ENCODE measurements at regions not wholly inside any gene's neighbourhood (a gene's known extent, or its start where the extent isn't known, plus 50 kb on each side); places are given as distances from the start of the nearest gene placed in this dataset.

DNA sequence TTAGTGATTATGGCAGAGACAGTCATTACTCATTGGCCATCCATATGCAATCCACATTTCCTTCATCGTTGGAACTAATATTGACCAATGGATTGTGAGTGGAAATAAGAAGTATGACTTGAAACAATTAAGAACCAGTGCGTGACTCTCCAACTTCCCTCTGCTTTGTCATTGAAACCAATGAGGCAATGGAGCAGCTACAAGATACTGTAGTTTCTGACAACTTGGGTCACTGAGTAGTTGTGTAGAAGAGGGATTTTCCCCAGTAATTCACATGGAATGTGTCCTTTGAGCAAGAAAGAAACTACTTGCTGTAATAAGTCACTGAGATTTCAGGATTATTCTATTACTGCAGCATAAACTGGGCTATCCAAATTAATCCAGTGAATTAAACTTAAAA, 785.3 kb upstream of the RIOK2 start:
- Histone ChIP-seq H3K9ac (ENCODE audit: low read depth, low read length) (no peak overlapping the region), H2BK15ac (ENCODE audit: low read depth, low read length) (no peak overlapping the region), H4K91ac (ENCODE audit: insufficient read depth, low read depth, low read length) (no peak overlapping the region), H3K56ac (ENCODE audit: extremely low read depth, insufficient read depth, low read length) (no peak overlapping the region), H2BK5ac (ENCODE audit: low read depth, low read length, poor library complexity, severe bottlenecking) (no peak overlapping the region), H3K9me1 (ENCODE audit: insufficient read depth, low read length) (no peaks in the 10 kb centered on the region), H2BK20ac (ENCODE audit: low read depth, low read length) (no peak overlapping the region), H2AK9ac (replicated peaks; ENCODE audit: low read depth, low read length, poor library complexity) (no peak overlapping the region), H2AK5ac (ENCODE audit: low read depth, low read length) (no peak overlapping the region), H3K4me3 (ENCODE audit: insufficient read depth, low read depth, low read length) (no peak overlapping the region), H3K79me1 (ENCODE audit: low read depth in 1 of 2, low read length in 2 of 2) (no peaks in the 10 kb centered on the region), H3K4me2 (ENCODE audit: low read depth, low read length) (no peak overlapping the region), H4K5ac (ENCODE audit: low read depth, low read length) (no peak overlapping the region), H2AFZ (replicated peaks; ENCODE audit: low read length, poor library complexity) (no peak overlapping the region), H3K18ac (ENCODE audit: low read depth, low read length) (no peak overlapping the region), H3K14ac (replicated peaks; ENCODE audit: low read depth, low read length) (no peak overlapping the region), H3K23ac (ENCODE audit: low read depth, low read length) (no peak overlapping the region), H3K4me1 (ENCODE audit: control insufficient read depth, insufficient read depth, low read length) (no peaks in the 10 kb centered on the region), H3K9me3 (ENCODE audit: control insufficient read depth, insufficient read depth, low read length) (no peaks in the 10 kb centered on the region; the same call in 1 of the 2 replicates), H3K36me3 (ENCODE audit: control insufficient read depth, insufficient read depth, low read length) (no peaks in the 10 kb centered on the region), H3K27ac (ENCODE audit: insufficient read depth, low read length) (no peak overlapping the region), H4K20me1 (ENCODE audit: insufficient read depth, low read length) (no peaks in the 10 kb centered on the region), H3K4ac (ENCODE audit: low read depth, low read length) (no peak overlapping the region), H3K27me3 (ENCODE audit: control insufficient read depth, insufficient read depth, low read length) (no peaks in the 10 kb centered on the region), H4K8ac (ENCODE audit: low read depth in 2 of 2, low read length in 2 of 2) (no peak overlapping the region), H2BK120ac (ENCODE audit: low read depth, low read length) (no peak overlapping the region)
- intact Hi-C loops (cut with micrococcal nuclease) = no loop called here
- ChIA-PET POLR2A (ENCODE audit: unreplicated experiment) (no interaction called here), CTCF (no interaction called here)
- BruUV-seq (replicated peaks) = no TSS peak
- no peak for TF ChIP-seq NFE2L2 (IDR thresholded peaks at IDR 0.05; ENCODE audit: low read depth, low read length)
- TF ChIP-seq RAD21 (IDR thresholded peaks at IDR 0.05; ENCODE audit: low read length) = no peak
- no peak for TF ChIP-seq USF2 (IDR thresholded peaks at IDR 0.05; ENCODE audit: low read depth, low read length)
- TF ChIP-seq MAFK (IDR thresholded peaks at IDR 0.05; ENCODE audit: low read depth, low read length) = no peak
- no peak for TF ChIP-seq BHLHE40 (IDR thresholded peaks at IDR 0.05; ENCODE audit: low read depth, low read length)
- TF ChIP-seq MXI1 (IDR thresholded peaks at IDR 0.05; ENCODE audit: borderline replicate concordance, low read depth, low read length) = no peak
- no peak for TF ChIP-seq CHD1 (IDR thresholded peaks at IDR 0.05; ENCODE audit: low read depth, low read length)
- TF ChIP-seq MAZ (IDR thresholded peaks at IDR 0.05; ENCODE audit: borderline replicate concordance, low read depth, low read length) = no peak
- TF ChIP-seq, protein P1, sequence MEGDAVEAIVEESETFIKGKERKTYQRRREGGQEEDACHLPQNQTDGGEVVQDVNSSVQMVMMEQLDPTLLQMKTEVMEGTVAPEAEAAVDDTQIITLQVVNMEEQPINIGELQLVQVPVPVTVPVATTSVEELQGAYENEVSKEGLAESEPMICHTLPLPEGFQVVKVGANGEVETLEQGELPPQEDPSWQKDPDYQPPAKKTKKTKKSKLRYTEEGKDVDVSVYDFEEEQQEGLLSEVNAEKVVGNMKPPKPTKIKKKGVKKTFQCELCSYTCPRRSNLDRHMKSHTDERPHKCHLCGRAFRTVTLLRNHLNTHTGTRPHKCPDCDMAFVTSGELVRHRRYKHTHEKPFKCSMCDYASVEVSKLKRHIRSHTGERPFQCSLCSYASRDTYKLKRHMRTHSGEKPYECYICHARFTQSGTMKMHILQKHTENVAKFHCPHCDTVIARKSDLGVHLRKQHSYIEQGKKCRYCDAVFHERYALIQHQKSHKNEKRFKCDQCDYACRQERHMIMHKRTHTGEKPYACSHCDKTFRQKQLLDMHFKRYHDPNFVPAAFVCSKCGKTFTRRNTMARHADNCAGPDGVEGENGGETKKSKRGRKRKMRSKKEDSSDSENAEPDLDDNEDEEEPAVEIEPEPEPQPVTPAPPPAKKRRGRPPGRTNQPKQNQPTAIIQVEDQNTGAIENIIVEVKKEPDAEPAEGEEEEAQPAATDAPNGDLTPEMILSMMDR (conservative IDR thresholded peaks at IDR 0.05; ENCODE audit: low read depth, low read length) = no peak
- no peak for TF ChIP-seq CEBPB (IDR thresholded peaks at IDR 0.05; ENCODE audit: low read depth, low read length)
- no peak for TF ChIP-seq SMC3 (IDR thresholded peaks at IDR 0.05; ENCODE audit: low read depth, low read length)
- TF ChIP-seq RCOR1 (IDR thresholded peaks at IDR 0.05; ENCODE audit: insufficient replicate concordance, low read length) = no peak
- TF ChIP-seq RFX5 (IDR thresholded peaks at IDR 0.05; ENCODE audit: low read depth, low read length) = no peak
- WGBS, 2 experiments (ENCODE audit: extremely low coverage in 2 of 2, insufficient read length in 1 of 2) = no CpG with 5 or more reads among the region's 2 CpGs
- ATAC-seq (ENCODE audit: low read depth) (no peak), DNase-seq (peak; percentile 22)
- in situ Hi-C loops (cut with MboI; ENCODE audit: low sequenced_read_pairs) = no loop called here
- dilution Hi-C loops (cut with HindIII; ENCODE audit: low sequenced_read_pairs, unreplicated experiment) = no loop called here
